Breast epithelium (tissue), 3 donors: ENCODE measurements at regions not wholly inside any gene's neighbourhood (a gene's known extent, or its start where the extent isn't known, plus 50 kb on each side); places are given as distances from the start of the nearest gene placed in this dataset.

ENCODE experiments used
- CTCF ChIP-seq, 3 donors: fragments of 450-650 bp; IDR thresholded peaks; one replicate each; pipeline ENCODE4 v1.5.1; 2016 to 2017; ENCODE audit warnings: antibody characterized with exemption in 3 of 3, mild to moderate bottlenecking in 3 of 3, moderate library complexity in 3 of 3
- POLR2A ChIP-seq: fragments of 450-650 bp; IDR thresholded peaks from one replicate; pipeline ENCODE4 v1.6.1; 2016; ENCODE audit warnings: antibody characterized with exemption, mild to moderate bottlenecking, moderate library complexity
- POLR2AphosphoS5 ChIP-seq, 3 donors: sonication (generic); formaldehyde crosslinking; IDR thresholded peaks; one replicate each; pipeline ENCODE4 v1.6.1; 2017; ENCODE audit warnings: antibody characterized with exemption in 3 of 3

GRCh38 chr11:109629734-109630133 lies 207.7 kb downstream of the C11orf87 start:
- TF ChIP-seq CTCF (IDR thresholded peaks at IDR 0.05) (no peak), POLR2A (no peak), POLR2AphosphoS5 (IDR thresholded peaks at IDR 0.05) (no peak)
